ENCODE measurements at regions not wholly inside any gene's neighbourhood (a gene's known extent, or its start where the extent isn't known, plus 50 kb on each side); places are given as distances from the start of the nearest gene placed in this dataset.
"Not testable (repeated sequence)": the region's sequence is repeated elsewhere in the genome, so short reads cannot be mapped to it uniquely, and the experiment has no call there.

DNA sequence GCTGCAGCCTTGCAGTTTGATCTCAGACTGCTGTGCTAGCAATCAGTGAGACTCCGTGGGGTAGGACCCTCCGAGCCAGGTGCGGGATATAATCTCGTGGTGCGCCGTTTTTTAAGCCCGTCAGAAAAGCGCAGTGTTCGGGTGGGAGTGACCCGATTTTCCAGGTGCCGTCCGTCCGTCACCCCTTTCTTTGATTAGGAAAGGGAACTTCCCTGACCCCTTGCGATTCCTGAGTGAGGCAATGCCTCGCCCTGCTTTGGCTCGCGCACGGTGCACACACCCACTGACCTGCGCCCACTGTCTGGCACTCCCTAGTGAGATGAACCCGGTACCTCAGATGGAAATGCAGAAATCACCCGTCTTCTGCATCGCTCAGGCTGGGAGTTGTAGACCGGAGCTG, 203.2 kb downstream of the SNCAIP start:
- not testable (repeated sequence) for DNase-seq

DNA sequence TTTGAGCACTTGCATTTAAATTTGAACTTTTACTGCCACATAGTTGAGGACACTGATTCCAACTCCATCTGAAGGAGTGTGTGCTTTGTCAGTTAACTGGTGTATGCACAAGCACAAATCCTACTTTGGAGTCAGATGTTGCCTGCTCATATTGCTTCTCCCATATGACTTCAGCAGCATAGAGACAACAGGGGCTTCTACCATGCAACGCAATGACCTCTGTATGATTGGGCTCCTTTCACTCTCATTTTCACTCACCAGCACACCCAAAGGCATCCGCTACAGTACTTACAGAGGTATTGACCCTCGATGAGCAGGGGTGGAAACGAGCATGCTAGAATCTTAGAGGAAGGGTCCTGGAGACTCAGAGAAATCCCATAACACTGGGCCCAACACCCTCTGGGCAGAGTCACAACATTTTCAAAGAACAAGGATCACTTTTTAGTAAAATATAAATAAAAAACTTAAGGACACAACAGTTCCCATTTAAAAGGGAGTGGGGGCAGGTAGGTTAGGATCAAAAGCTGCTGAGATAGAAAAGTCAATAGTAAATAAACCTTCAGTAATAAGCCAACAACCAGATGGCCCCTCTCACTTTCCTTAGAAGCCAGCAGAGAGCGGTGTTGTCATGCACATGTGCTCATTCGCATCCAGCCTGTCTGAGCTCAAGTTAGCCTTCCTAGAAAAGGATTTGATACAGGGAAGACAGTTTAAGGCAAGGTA, 203.8 kb downstream of the SNCAIP start:
- DNase-seq = peak; percentile 71

- no peak for DNase-seq
These were observed 204.4 kb downstream of the SNCAIP start for GRCh38 chr5:122516432-122516743.

DNA sequence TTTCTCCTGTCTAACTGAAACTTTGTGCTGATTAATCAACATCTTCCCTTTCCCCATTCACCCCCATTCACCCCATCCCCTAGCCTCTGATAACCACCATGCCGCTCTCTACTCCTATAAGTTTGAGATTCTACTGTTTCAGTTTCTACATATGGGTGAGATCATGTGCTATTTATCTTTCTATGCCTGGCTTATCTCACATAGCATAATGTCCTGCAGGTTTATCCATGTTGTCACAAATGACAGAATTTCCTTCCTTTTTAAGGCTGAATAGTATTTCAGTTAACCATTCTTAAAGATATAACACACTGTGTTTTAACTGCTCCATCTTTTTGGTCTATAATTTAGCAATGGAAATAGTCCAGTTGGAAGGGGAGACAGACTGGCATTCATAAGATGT, 205.1 kb downstream of the SNCAIP start:
- no peak for DNase-seq

- DNase-seq = no peak
These were observed 211.7 kb downstream of the SNCAIP start for GRCh38 chr5:122523776-122524175.

GRCh38 chr5:122527547-122527946, 215.5 kb downstream of the SNCAIP start:
- DNase-seq = no peak

- DNase-seq = no peak
These were observed 220.0 kb downstream of the SNCAIP start for GRCh38 chr5:122532035-122532434.

DNA sequence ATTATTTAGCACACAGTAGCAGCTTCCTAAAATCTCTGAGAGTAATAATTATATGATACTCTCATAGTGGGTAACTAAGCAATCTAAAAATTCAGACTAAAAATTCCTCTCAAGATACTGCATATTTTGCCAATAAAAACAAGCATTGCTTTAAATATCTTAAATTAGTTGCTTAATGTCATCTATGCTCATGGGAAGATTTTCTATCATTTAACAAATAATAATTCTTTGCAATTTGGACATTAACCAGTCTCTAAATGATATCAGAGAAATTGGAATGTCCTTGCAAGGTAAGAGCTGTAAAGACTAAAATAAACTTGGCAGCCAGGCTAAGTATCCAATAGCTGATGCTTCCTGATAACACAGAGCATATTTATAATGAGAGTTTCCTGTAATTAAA, 221.8 kb downstream of the SNCAIP start:
- no peak for DNase-seq

- no peak for DNase-seq
These were observed 222.8 kb downstream of the SNCAIP start for GRCh38 chr5:122534829-122535228.

- no peak for DNase-seq
These were observed 229.4 kb downstream of the SNCAIP start for GRCh38 chr5:122541388-122541787.

- no peak for DNase-seq
These were observed 228.9 kb upstream of the SNX2 start for GRCh38 chr5:122545986-122546385.

- DNase-seq = no peak
These were observed 227.7 kb upstream of the SNX2 start for GRCh38 chr5:122547219-122547618.

DNA sequence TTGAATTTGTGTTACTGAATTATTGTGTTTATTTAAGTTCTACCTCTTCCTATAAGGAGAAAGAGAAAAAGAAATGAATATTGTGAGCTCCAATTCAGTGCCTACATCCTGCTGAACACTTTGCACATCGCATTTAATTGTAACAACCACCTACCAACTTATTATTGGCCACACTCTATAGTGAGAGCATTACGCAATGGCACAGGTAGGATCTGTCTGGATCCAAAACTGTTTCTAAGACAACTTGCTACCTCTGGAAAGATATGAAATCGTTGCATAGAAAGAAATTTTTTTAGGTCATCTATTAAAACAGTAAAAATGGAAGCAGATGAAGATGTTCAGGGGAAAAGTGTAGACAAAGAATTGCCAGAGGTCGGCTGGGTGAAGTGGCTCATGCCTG, 227.2 kb upstream of the SNX2 start:
- DNase-seq = no peak

DNA sequence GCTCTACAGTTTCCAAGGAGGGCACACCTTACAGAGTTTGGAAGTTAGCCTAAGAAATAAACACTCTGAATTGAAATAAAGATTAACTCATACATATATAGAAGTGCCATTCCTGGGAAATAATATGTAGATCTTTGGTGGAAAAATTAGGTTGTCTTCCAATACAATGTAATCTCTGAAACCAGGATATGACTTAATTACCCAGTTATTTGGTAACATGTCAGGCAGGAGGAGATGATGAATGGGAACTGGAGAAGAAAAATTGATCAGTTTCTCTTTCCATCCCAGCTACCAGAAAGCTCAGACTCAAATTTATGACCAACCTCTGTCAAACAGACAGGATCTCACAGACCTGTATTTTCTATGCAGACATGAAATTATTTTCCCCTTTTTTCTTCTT, 215.2 kb upstream of the SNX2 start:
- peak; percentile 18 for DNase-seq

- DNase-seq = no peak
These were observed 213.7 kb upstream of the SNX2 start for GRCh38 chr5:122561209-122561608.

- no peak for DNase-seq
These were observed 209.5 kb upstream of the SNX2 start for GRCh38 chr5:122565331-122565730.

DNA sequence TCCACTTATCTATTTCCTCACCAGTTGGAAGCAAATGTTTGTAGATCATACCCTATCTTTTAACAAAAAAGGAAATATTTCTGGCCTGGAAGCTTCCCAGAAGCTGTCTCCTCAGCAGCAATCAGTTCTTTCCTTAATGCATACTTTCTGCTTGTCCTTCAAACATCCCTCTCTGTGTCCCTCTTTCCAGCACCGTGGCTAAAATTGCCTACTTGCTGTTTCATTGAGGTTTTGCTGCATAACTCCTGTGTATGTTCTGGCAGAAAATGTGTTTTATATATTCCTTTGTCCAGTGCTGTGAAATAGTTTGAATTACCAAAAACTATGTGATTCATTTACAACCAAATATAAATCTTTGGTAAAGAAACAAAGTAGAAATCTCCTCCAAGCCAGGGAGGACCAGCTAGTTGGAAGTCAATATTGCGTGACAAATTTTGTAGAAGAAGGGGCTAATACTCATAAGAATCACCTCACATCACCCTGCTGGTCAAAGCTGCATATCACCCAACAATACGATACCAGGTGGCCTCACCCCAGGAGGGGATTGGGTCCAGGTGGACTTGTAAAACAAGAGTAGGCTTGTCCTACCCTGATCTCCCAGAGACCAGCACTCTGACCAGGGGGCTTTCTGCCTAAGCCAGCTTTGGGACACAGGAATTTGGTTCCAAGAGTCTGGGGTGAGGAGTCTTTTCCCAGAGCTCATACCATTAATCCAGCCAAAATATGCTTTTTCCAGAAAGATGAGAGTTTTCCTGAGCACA, 198.4 kb upstream of the SNX2 start:
- DNase-seq = peak; percentile 76

DNA sequence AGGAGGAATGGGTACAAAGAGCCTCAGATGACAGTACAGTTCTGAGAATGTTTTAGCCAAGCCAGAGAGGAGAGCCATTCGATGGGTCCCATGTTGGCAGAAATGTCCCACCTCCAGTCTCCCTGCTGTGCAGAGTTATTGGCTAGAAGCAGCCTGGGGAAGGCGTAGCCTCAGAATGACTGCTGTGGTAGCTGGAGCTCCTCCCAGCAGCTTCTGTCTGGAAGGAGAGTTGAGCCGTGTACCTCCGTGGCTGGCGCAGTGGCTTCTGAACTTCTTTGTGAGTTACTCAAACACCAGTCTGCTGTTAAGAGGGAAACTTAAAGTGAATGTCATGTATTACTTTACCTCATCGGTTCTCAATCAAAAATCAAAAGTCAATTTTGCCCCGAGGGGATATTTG, 193.3 kb upstream of the SNX2 start:
- no peak for DNase-seq

DNA sequence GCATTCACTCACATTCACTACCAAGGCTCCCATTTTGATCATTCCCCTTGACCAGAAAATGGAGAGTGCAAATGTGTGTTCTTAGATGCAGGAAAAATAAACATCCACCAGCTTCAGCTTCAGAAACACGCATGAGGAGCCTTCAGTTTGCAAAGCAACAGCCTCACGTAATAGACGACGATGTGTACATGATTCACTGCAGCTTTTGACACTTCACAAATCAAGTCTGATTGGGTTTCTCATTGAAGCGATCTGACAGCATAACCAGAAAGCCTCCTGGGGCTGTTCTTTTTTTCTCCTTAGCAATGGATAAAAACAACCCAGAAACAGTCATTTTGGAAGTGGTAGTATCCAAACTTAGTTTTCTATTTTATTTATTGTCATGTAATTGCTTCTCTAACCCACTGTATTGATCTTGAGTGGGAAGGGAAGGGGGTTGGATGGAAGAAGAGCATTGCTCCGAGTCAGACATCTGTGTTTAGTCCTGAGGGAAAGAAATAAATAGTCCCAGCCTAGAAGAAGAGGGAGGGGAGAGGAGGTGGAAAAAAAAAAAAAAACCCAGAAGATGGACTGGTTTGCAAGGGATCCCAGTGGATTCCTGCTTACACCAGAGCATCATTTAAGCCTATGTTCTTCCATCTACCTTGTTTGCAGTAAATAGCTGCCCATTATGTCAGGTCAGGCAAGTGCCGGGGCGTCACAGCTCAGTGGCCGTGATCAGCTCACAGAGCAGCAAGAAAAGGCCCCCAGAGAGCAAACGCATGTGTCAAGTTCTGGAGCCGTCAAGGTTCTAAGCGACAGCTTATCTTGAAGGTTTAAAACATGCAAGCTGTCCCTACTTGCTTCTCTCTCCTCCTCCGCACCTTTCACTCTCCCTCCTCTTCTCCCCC, 190.2 kb upstream of the SNX2 start:
- DNase-seq = peak; percentile 43

DNA sequence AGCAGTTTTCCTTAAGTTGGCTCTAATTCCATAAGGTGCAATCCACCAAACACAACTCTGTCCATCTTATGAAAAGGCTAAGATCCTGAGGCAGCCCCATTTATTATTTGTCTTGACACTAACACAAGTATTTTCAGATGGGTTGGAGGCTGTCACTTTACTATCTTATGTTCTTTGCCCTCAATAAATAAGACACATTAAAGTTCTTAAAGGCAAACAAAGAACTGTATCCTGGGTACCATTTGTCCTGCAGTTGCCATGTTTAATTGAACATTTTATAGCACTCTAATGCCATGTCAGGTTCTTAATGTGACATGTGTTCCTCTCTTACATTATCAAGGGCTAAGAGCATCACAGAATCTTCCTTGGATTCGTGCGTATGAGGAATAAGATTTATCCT, 189.5 kb upstream of the SNX2 start:
- DNase-seq = no peak

GRCh38 chr5:122586351-122586750, 188.5 kb upstream of the SNX2 start:
- peak; percentile 94 for DNase-seq

- DNase-seq = no peak
These were observed 183.1 kb upstream of the SNX2 start for GRCh38 chr5:122591828-122592227.

DNA sequence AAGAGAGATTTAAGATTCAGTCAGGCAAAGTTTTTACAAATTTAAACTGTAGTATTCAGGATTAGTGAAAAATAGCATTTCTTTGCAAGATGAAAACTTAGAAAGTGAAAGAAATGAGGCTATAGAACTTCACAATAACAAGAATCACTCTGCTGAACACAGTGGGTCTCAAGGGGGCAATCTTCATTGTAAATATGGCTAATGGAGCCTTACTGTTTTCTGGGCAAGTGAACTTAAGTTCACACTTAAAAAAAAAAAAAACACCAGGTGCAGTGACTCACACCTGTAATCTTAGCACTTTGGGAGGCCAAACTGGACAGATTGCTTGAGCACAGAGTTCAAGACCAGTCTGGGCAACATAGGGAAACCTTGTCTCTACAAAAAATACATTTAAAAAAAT, 175.9 kb upstream of the SNX2 start:
- no peak for DNase-seq

DNA sequence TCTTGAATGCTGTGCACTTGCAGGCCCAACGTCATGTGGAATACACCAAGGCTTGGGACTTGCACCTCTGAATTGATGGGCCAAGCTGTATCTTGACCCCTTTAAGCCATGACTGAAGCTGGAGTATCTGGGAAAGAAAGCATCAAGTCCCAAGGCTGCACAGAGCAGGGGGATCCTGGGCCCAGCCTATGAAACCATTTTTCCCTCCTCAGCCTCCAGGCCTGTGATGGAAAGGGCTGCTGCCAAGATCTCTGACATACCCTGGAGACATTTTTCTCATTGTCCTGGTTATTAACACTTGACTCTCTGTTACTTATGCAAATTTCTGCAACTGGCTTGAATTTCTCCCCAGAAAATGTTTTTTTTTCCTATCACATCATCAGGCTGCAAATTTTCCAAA, 174.0 kb upstream of the SNX2 start:
- no peak for DNase-seq
